ENCODE measurements at regions not wholly inside any gene's neighbourhood (a gene's known extent, or its start where the extent isn't known, plus 50 kb on each side); places are given as distances from the start of the nearest gene placed in this dataset.

DNA sequence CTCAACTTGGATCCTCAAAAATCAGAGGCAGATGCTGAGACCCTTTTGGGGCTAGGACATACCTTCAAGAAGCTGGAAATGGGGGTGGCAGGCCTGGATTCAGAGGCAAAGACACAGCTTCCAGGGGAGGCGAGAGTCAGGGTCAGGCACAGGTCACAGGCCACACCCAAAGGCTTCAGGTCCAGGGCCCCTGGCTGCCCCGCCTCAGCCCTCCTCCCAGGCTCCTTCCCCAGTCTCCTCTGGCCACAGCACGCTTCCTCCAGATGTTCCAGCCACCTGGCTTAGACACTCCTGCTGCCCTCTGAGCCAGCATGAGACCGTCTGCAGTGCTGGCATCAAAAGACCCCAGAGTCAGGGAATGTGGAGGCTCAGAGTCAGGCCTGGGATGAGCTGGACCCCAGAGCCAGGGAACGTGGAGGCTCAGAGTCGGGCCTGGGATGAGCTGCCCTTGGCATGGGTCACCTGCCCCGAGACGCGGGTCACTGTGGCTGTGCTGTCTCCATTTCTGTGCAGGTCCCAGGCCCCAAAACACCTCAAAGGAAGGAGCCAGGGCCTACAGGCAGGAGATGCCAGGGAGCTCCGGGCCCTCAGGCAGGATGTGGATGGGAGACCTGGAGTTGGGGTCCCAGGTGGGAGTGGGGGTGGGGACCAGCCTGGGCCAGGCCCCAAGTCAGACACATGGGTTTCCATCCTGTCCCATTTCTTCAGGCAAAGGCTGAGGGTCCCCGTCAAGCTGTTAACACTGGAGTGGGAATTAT, 58.9 kb downstream of the DIO3 start:
- Histone ChIP-seq H3K9me3 (ENCODE audit: control insufficient read depth in 4 of 4, low read length in 3 of 4) (no peaks in the 10 kb centered on the region), H3K4me3 (ENCODE audit: low read depth in 1 of 3, low read length in 3 of 3) (no peak overlapping the region), H3K27ac (ENCODE audit: low read depth in 1 of 2, low read length in 2 of 2) (no peak overlapping the region), H3K4me1 (ENCODE audit: control insufficient read depth in 4 of 4, insufficient read depth in 4 of 4, low read length in 3 of 4) (no peaks in the 10 kb centered on the region), H3K9ac (ENCODE audit: low read depth in 1 of 2, low read length in 2 of 2) (no peak overlapping the region), H3K27me3 (ENCODE audit: control insufficient read depth in 4 of 4, insufficient read depth in 4 of 4, low read length in 3 of 4) (no peaks in the 10 kb centered on the region), H3K36me3 (ENCODE audit: control insufficient read depth in 4 of 4, insufficient read depth in 3 of 4, low read depth in 1 of 4, low read length in 3 of 4) (no peaks in the 10 kb centered on the region)
- TF ChIP-seq, protein P1, sequence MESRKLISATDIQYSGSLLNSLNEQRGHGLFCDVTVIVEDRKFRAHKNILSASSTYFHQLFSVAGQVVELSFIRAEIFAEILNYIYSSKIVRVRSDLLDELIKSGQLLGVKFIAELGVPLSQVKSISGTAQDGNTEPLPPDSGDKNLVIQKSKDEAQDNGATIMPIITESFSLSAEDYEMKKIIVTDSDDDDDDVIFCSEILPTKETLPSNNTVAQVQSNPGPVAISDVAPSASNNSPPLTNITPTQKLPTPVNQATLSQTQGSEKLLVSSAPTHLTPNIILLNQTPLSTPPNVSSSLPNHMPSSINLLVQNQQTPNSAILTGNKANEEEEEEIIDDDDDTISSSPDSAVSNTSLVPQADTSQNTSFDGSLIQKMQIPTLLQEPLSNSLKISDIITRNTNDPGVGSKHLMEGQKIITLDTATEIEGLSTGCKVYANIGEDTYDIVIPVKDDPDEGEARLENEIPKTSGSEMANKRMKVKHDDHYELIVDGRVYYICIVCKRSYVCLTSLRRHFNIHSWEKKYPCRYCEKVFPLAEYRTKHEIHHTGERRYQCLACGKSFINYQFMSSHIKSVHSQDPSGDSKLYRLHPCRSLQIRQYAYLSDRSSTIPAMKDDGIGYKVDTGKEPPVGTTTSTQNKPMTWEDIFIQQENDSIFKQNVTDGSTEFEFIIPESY (IDR thresholded peaks at IDR 0.05): no peak
- 90% methylated on average over 11 of the region's 11 CpGs for WGBS
- DNase-seq (ENCODE audit: low spot score): no peak

- no peak overlapping the region for H3K27ac ChIP-seq (ENCODE audit: low read depth in 1 of 2, low read length in 2 of 2)
- H3K36me3 ChIP-seq (ENCODE audit: control insufficient read depth in 4 of 4, insufficient read depth in 3 of 4, low read depth in 1 of 4, low read length in 3 of 4): no peaks in the 10 kb centered on the region
- H3K9ac ChIP-seq (ENCODE audit: low read depth in 1 of 2, low read length in 2 of 2): no peak overlapping the region
- WGBS: 93% methylated on average over 22 of the region's 22 CpGs
- no peaks in the 10 kb centered on the region for H3K27me3 ChIP-seq (ENCODE audit: control insufficient read depth in 4 of 4, insufficient read depth in 4 of 4, low read length in 3 of 4)
- no peak for DNase-seq (ENCODE audit: low spot score)
- H3K9me3 ChIP-seq (ENCODE audit: control insufficient read depth in 4 of 4, low read length in 3 of 4): no peaks in the 10 kb centered on the region
- H3K4me3 ChIP-seq (ENCODE audit: low read depth in 1 of 3, low read length in 3 of 3): no peak overlapping the region
- TF ChIP-seq ATF3 (IDR thresholded peaks at IDR 0.05): no peak
- TF ChIP-seq HNF4G (IDR thresholded peaks at IDR 0.05): no peak
- no peak for TF ChIP-seq JUND (IDR thresholded peaks at IDR 0.05)
- TF ChIP-seq YY1 (IDR thresholded peaks at IDR 0.05): no peak
- TF ChIP-seq FOXA2 (IDR thresholded peaks at IDR 0.05): no peak
- TF ChIP-seq, protein P2, sequence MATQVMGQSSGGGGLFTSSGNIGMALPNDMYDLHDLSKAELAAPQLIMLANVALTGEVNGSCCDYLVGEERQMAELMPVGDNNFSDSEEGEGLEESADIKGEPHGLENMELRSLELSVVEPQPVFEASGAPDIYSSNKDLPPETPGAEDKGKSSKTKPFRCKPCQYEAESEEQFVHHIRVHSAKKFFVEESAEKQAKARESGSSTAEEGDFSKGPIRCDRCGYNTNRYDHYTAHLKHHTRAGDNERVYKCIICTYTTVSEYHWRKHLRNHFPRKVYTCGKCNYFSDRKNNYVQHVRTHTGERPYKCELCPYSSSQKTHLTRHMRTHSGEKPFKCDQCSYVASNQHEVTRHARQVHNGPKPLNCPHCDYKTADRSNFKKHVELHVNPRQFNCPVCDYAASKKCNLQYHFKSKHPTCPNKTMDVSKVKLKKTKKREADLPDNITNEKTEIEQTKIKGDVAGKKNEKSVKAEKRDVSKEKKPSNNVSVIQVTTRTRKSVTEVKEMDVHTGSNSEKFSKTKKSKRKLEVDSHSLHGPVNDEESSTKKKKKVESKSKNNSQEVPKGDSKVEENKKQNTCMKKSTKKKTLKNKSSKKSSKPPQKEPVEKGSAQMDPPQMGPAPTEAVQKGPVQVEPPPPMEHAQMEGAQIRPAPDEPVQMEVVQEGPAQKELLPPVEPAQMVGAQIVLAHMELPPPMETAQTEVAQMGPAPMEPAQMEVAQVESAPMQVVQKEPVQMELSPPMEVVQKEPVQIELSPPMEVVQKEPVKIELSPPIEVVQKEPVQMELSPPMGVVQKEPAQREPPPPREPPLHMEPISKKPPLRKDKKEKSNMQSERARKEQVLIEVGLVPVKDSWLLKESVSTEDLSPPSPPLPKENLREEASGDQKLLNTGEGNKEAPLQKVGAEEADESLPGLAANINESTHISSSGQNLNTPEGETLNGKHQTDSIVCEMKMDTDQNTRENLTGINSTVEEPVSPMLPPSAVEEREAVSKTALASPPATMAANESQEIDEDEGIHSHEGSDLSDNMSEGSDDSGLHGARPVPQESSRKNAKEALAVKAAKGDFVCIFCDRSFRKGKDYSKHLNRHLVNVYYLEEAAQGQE (IDR thresholded peaks at IDR 0.05): no peak
- no peak for TF ChIP-seq RAD21 (IDR thresholded peaks at IDR 0.05)
- no peak for TF ChIP-seq EGR1 (IDR thresholded peaks at IDR 0.05; ENCODE audit: low read depth in 2 of 2)
- no peak for TF ChIP-seq SP1 (IDR thresholded peaks at IDR 0.05)
- TF ChIP-seq, protein P1 (IDR thresholded peaks at IDR 0.05): no peak
- no peak for TF ChIP-seq FOXA1 (IDR thresholded peaks at IDR 0.05)
- H3K4me1 ChIP-seq (ENCODE audit: control insufficient read depth in 4 of 4, insufficient read depth in 4 of 4, low read length in 3 of 4): no peaks in the 10 kb centered on the region
These were observed 59.8 kb downstream of the DIO3 start for GRCh38 chr14:101620821-101621785.
